ENCODE measurements at regions not wholly inside any gene's neighbourhood (a gene's known extent, or its start where the extent isn't known, plus 50 kb on each side); places are given as distances from the start of the nearest gene placed in this dataset.
A peak's percentile ranks its signal among the peaks of the same experiment; 100 is the strongest.
"Not testable (repeated sequence)": the region's sequence is repeated elsewhere in the genome, so short reads cannot be mapped to it uniquely, and the experiment has no call there.

- DNase-seq (ENCODE audit: low read depth in 1 of 2, low spot score in 1 of 2): no peak
- in situ Hi-C loops (cut with HindIII; ENCODE audit: low pct_unique_long_range_greater_than_20kb, low sequenced_read_pairs): no loop called here
- no peak for TF ChIP-seq JUND (IDR thresholded peaks at IDR 0.05; ENCODE audit: low read depth)
Measured at GRCh38 chr16:59614466-59615240, 880.5 kb upstream of the GOT2 start.

DNA sequence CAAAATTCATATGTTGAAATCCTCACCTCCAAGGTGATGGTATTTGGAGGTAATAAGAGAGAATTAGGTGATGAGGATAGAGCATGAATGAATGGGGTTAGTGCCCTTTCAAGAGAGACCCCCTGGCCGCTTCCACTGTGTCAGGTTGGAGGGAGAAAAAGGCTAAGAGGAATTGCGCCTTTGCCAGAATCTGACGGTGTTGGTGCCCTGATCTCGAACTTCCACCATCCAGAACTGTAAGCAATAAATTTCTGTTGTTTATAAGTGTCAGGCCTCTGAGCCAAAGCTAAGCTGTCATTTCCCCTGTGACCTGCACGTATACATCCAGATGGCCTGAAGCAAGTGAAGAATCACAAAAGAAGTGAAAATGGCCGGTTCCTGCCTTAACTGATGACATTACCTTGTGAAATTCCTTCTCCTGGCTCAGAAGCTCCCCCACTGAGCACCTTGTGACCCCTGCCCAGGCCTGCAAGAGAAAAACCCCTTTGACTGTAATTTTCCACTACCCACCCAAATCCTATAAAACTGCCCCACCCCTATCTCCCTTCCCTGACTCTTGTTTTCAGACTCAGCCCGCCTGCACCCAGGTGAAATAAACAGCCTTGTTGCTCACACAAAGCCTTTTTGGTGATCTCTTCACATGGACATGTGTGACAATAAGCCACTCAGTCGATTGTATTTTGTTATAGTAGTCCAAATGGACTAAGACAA lies 878.9 kb upstream of the GOT2 start:
- DNase-seq (ENCODE audit: low read depth in 1 of 2, low spot score in 1 of 2); in situ Hi-C loops (cut with HindIII; ENCODE audit: low pct_unique_long_range_greater_than_20kb, low sequenced_read_pairs): not testable (repeated sequence)

DNA sequence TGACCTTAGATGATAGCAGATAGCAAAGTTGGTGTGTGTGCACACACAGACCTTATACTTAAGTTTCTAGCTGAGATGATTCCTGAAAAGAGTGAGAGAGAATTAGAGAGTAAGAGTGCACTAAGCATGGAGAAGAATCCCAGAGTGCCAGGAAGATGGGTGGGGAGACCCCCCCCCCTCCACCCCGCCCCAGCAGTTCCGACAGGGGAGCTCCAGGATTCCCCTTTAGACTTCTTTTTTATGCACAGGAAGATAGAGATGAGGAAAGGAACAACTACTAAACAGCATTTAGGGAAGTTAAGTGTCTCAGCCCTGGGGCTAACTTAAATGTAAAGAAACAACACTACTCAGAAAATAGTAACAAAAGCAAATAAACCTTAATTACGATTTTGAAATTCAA lies 878.0 kb upstream of the GOT2 start:
- TF ChIP-seq JUND (IDR thresholded peaks at IDR 0.05; ENCODE audit: low read depth): no peak
- DNase-seq (ENCODE audit: low read depth in 1 of 2, low spot score in 1 of 2): no peak
- in situ Hi-C loops (cut with HindIII; ENCODE audit: low pct_unique_long_range_greater_than_20kb, low sequenced_read_pairs): no loop called here

DNA sequence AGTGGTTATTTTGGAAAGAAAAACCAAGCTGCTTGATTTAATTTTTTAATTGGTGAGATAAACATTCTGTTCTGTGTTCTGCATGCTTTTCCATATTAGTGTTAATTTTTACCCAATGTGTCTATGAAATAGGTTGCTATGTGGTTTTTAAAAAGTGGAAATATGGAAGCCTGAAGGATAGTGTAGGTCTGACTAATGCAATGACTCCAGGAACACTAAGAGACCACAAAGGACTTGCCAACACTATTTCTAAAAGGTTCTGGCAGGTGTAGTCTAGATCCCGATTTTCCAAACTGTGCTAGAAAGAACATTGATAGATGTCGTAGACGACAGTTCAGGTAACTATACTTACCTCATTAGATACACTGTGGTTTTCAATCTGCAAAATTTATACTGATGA lies 877.4 kb upstream of the GOT2 start:
- in situ Hi-C loops (cut with HindIII; ENCODE audit: low pct_unique_long_range_greater_than_20kb, low sequenced_read_pairs): no loop called here
- no peak for DNase-seq (ENCODE audit: low read depth in 1 of 2, low spot score in 1 of 2)
- no peak for TF ChIP-seq JUND (IDR thresholded peaks at IDR 0.05; ENCODE audit: low read depth)

DNA sequence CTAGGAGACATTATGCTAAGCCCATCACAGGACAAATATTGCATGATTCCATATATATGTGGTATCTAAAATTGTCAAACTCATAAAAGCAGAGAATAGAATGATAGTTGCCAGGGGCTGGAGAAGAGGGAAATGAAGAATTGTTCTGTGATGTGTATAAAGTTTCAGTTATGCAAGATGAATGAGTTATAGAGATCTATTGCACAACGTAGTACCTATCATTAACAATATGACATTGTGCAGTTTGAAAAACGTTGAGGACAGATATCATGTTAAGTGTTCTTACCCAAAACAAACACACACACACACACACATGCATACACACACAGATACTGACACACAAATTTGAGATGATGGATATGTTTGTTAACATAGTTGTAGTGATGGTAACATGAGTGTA lies 871.6 kb upstream of the GOT2 start:
- no peak for DNase-seq (ENCODE audit: low read depth in 1 of 2, low spot score in 1 of 2)
- in situ Hi-C loops (cut with HindIII; ENCODE audit: low pct_unique_long_range_greater_than_20kb, low sequenced_read_pairs): no loop called here
- no peak for TF ChIP-seq JUND (IDR thresholded peaks at IDR 0.05; ENCODE audit: low read depth)

DNA sequence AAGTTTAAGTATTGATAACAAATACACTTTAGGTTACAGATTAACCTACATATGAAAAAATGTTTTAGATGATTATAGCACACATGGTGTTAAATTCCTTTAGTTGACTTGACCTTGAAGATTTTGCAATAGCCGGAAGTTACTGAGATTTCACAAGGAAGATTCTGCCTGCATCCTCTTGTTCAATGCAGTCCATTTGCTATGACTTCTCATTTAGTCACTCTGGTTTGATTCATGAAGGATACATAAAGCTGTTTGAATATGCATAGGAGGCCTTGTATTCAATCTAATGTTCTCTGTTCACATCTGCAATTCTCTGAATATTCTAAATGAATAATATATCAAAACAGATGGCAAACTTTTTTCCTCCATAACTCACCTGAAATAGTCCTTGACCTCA lies 870.2 kb upstream of the GOT2 start:
- no peak for DNase-seq (ENCODE audit: low read depth in 1 of 2, low spot score in 1 of 2)
- in situ Hi-C loops (cut with HindIII; ENCODE audit: low pct_unique_long_range_greater_than_20kb, low sequenced_read_pairs): no loop called here
- no peak for TF ChIP-seq JUND (IDR thresholded peaks at IDR 0.05; ENCODE audit: low read depth)

- no peak for DNase-seq (ENCODE audit: low read depth in 1 of 2, low spot score in 1 of 2)
- in situ Hi-C loops (cut with HindIII; ENCODE audit: low pct_unique_long_range_greater_than_20kb, low sequenced_read_pairs): no loop called here
- no peak for TF ChIP-seq JUND (IDR thresholded peaks at IDR 0.05; ENCODE audit: low read depth)
Measured at GRCh38 chr16:59601452-59601851, 867.3 kb upstream of the GOT2 start.

DNA sequence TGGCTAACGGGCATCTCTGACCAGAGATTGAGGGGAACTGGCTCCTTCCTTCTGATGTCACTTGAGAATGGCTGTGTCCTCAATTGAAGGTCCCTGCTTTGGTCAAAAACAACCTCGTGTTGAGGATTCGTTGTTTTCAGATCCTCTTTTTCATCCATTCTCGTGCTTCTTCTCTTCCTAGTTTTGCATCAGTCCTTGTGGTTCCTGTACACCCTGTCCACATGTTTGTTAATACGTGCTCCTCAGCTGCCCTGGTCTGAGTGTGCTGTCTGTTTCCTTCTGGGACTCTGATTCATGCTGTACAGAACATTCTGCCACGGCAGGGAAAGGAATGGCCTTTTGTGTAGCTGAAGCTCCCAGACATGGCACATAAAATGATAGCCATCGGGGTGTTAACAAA lies 863.2 kb upstream of the GOT2 start:
- no peak for TF ChIP-seq JUND (IDR thresholded peaks at IDR 0.05; ENCODE audit: low read depth)
- in situ Hi-C loops (cut with HindIII; ENCODE audit: low pct_unique_long_range_greater_than_20kb, low sequenced_read_pairs): no loop called here
- no peak for DNase-seq (ENCODE audit: low read depth in 1 of 2, low spot score in 1 of 2)

DNA sequence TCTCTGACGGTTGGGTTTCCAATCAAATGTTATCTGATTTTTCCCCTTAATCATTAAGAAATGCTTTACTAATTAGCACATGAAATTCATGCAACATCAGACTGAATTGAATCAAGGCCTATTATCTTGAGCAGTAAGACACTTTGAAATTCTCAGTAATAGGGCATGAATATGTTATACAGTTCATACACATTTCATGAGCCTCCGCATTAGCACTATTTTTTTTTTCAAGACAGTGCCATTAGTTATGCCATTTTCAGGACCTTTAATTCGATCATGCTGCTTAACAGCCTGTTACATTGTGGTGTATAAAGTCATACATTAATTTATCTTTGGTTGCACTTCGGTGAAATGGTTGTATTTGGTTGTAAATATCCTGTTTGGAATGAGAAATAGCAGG lies 862.6 kb upstream of the GOT2 start:
- DNase-seq (ENCODE audit: low read depth in 1 of 2, low spot score in 1 of 2): no peak
- in situ Hi-C loops (cut with HindIII; ENCODE audit: low pct_unique_long_range_greater_than_20kb, low sequenced_read_pairs): no loop called here
- no peak for TF ChIP-seq JUND (IDR thresholded peaks at IDR 0.05; ENCODE audit: low read depth)

DNA sequence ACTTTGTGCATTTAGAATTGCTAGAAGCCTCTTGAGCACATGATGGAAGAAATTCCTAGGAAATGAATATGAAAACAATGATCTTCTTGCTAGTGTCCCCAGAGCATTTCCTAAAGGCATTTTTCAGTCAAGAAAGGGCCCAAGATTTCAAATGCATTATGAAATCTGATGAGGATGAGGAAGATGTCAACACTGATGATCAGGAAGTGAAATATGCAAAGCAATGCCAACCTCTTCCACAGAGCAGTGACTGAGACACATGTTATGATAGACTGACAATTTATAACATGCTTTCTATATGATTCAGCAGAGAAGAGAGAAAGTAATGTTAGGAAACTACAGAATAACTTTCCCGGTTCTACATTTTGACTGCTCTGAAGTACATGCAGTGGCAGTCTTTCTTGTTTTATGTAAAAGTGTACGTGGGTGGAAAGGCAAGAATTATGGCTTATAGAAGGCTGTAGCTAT lies 859.1 kb upstream of the GOT2 start:
- no peak for DNase-seq (ENCODE audit: low read depth in 1 of 2, low spot score in 1 of 2)
- in situ Hi-C loops (cut with HindIII; ENCODE audit: low pct_unique_long_range_greater_than_20kb, low sequenced_read_pairs): no loop called here
- TF ChIP-seq JUND (IDR thresholded peaks at IDR 0.05; ENCODE audit: low read depth): no peak

GRCh38 chr16:59591480-59591879 lies 857.4 kb upstream of the GOT2 start:
- TF ChIP-seq JUND (IDR thresholded peaks at IDR 0.05; ENCODE audit: low read depth): no peak
- in situ Hi-C loops (cut with HindIII; ENCODE audit: low pct_unique_long_range_greater_than_20kb, low sequenced_read_pairs): no loop called here
- DNase-seq (ENCODE audit: low read depth in 1 of 2, low spot score in 1 of 2): peak; percentile 8 to 32

GRCh38 chr16:59590845-59591244 lies 856.7 kb upstream of the GOT2 start:
- DNase-seq (ENCODE audit: low read depth in 1 of 2, low spot score in 1 of 2): no peak
- in situ Hi-C loops (cut with HindIII; ENCODE audit: low pct_unique_long_range_greater_than_20kb, low sequenced_read_pairs): no loop called here
- TF ChIP-seq JUND (IDR thresholded peaks at IDR 0.05; ENCODE audit: low read depth): no peak

GRCh38 chr16:59586331-59586730 lies 852.2 kb upstream of the GOT2 start:
- TF ChIP-seq JUND (IDR thresholded peaks at IDR 0.05; ENCODE audit: low read depth): no peak
- no peak for DNase-seq (ENCODE audit: low read depth in 1 of 2, low spot score in 1 of 2)
- in situ Hi-C loops (cut with HindIII; ENCODE audit: low pct_unique_long_range_greater_than_20kb, low sequenced_read_pairs): no loop called here
